Endothelial cell of umbilical vein (primary cell): ENCODE measurements at regions not wholly inside any gene's neighbourhood (a gene's known extent, or its start where the extent isn't known, plus 50 kb on each side); places are given as distances from the start of the nearest gene placed in this dataset.

Source experiments
- BruUV-seq: library from RNA; stranded (reverse); fragments of 400-500 nt; replicated peaks from 2 replicates; lab custom pipeline; 2021; lab: Mats Ljungman, UMichigan
- CTCF ChIA-PET: fragments of 300-600, 350-600 bp; sonication (Branson Sonifier 250); formaldehyde crosslinking; loops from one replicate; lab custom pipeline; 2021; ENCODE audit warnings: antibody characterized with exemption, inconsistent platforms; lab: Charles Lee
- POLR2A ChIA-PET: fragments of 300-600, 350-600 bp; sonication (Branson Sonifier 250); formaldehyde crosslinking; loops from one replicate; lab custom pipeline; 2021; ENCODE audit warnings: antibody characterized with exemption, inconsistent platforms; lab: Charles Lee
- DNase-seq: peaks from one replicate; pipeline ENCODE4 v3.0.0-alpha.2; 2011; ENCODE audit warnings: low read depth, low spot score
- FAIRE-seq: peaks from 2 replicates; lab custom pipeline; 2011; peaks lifted over from hg19 to GRCh38; lab: Jason Lieb, UNC
- H2AFZ ChIP-seq: 2 replicates; pipeline ENCODE4 v1.6.0; 2012; ENCODE audit warnings: low read depth, low read length, control low read depth, inconsistent platforms
- H3K27ac ChIP-seq: 2 replicates; pipeline ENCODE4 v1.5.1; 2011; ENCODE audit warnings: low read depth, mild to moderate bottlenecking, control low read depth, low read length, moderate library complexity; ENCODE audit not compliant: insufficient read depth
- H3K27me3 ChIP-seq, 2 experiments: 2 replicates each; pipeline versions ENCODE4 v1.6.0 to v1.6.1; 2011; ENCODE audit warnings: low read length in 2 of 2, mixed read lengths in 1 of 2; ENCODE audit not compliant: control insufficient read depth in 2 of 2, insufficient read depth in 2 of 2
- H3K36me3 ChIP-seq, 2 experiments: 2 replicates in 1 of 2; 3 replicates in 1 of 2; pipeline ENCODE4 v1.5.1; 2011; ENCODE audit warnings: low read length in 2 of 2, mild to moderate bottlenecking in 1 of 2, moderate library complexity in 1 of 2; ENCODE audit not compliant: control insufficient read depth in 2 of 2, insufficient read depth in 2 of 2; ENCODE audit errors: extremely low read depth in 1 of 2
- H3K4me1 ChIP-seq: 3 replicates; pipeline ENCODE4 v1.5.1; 2011; ENCODE audit warnings: mild to moderate bottlenecking, low read length; ENCODE audit not compliant: control insufficient read depth, insufficient read depth; ENCODE audit errors: extremely low read depth
- H3K4me2 ChIP-seq: 2 replicates; pipeline ENCODE4 v1.6.1; 2011; ENCODE audit warnings: low read length, control low read depth, mixed read lengths; ENCODE audit not compliant: insufficient read depth
- H3K4me3 ChIP-seq, 3 experiments: fragments of 200-600 bp in 1 of 3; sonication (generic), shearing (Covaris generic) in 1 of 3; replicated peaks in 1 of 3; 2 replicates each; pipeline ENCODE4 v1.5.1; 2011 to 2016; ENCODE audit warnings: control low read depth in 3 of 3, low read length in 3 of 3, mild to moderate bottlenecking in 2 of 3, inconsistent platforms in 1 of 3, low read depth in 1 of 3, moderate library complexity in 1 of 3; ENCODE audit not compliant: insufficient read depth in 1 of 3
- H3K79me2 ChIP-seq: 2 replicates; pipeline ENCODE4 v1.6.0; 2012; ENCODE audit warnings: low read length, inconsistent platforms; ENCODE audit not compliant: control insufficient read depth, insufficient read depth
- H3K9ac ChIP-seq: replicated peaks from 2 replicates; pipeline ENCODE3; 2011; ENCODE audit warnings: low read length, control low read depth; ENCODE audit not compliant: insufficient read depth; ENCODE audit errors: extremely low read depth
- H3K9me1 ChIP-seq: replicated peaks from 3 replicates; pipeline ENCODE4 v1.6.0; 2011; ENCODE audit warnings: mild to moderate bottlenecking, low read length; ENCODE audit not compliant: control insufficient read depth, insufficient read depth; ENCODE audit errors: extremely low read depth
- H3K9me3 ChIP-seq: replicated peaks from 2 replicates; pipeline ENCODE4 v1.5.1; 2012; ENCODE audit warnings: low read length, inconsistent platforms; ENCODE audit not compliant: control insufficient read depth, insufficient read depth
- H4K20me1 ChIP-seq: replicated peaks from 2 replicates; pipeline ENCODE3; 2011; ENCODE audit warnings: mild to moderate bottlenecking, low read length; ENCODE audit not compliant: control insufficient read depth, insufficient read depth; ENCODE audit errors: extremely low read depth
- CTCF ChIP-seq, 2 donors: IDR thresholded peaks; 1 replicate in 1 of 2; 2 replicates in 1 of 2; pipeline ENCODE4 v1.5.1; 2011; ENCODE audit warnings: low read length in 2 of 2, mild to moderate bottlenecking in 2 of 2, moderate library complexity in 2 of 2, control low read depth in 1 of 2, inconsistent platforms in 1 of 2, low read depth in 1 of 2; ENCODE audit not compliant: insufficient read depth in 1 of 2; ENCODE audit errors: extremely low read depth in 1 of 2
- EZH2 ChIP-seq: IDR thresholded peaks from 2 replicates; pipeline ENCODE4 v1.6.1; 2012; ENCODE audit warnings: borderline replicate concordance, low read depth, mild to moderate bottlenecking, moderate library complexity, low read length, inconsistent platforms; ENCODE audit not compliant: severe bottlenecking
- FOS ChIP-seq: IDR thresholded peaks from 2 replicates; pipeline ENCODE4 v1.6.1; 2011; ENCODE audit warnings: mild to moderate bottlenecking, low read length, moderate library complexity, borderline replicate concordance; ENCODE audit not compliant: insufficient read depth
- GATA2 ChIP-seq: IDR thresholded peaks from 2 replicates; pipeline ENCODE4 v1.7.0; 2011; ENCODE audit warnings: low read depth, mild to moderate bottlenecking, moderate library complexity, mixed read lengths, low read length; ENCODE audit not compliant: insufficient read length, insufficient read depth
- JUN ChIP-seq: IDR thresholded peaks from 2 replicates; pipeline ENCODE4 v1.6.1; 2011; ENCODE audit warnings: borderline replicate concordance, low read depth; ENCODE audit not compliant: insufficient read length, insufficient read depth
- MYC ChIP-seq: IDR thresholded peaks from one replicate; pipeline ENCODE4 v1.6.1; 2011; ENCODE audit warnings: mild to moderate bottlenecking, low read depth, low read length
- POLR2A ChIP-seq: IDR thresholded peaks from 2 replicates; pipeline ENCODE4 v1.6.1; 2012; ENCODE audit warnings: low read depth, mild to moderate bottlenecking, control low read depth, low read length
- POLR2AphosphoS5 ChIP-seq: IDR thresholded peaks from 2 replicates; pipeline ENCODE4 v1.6.1; 2012; ENCODE audit warnings: low read depth, mild to moderate bottlenecking, control low read depth, low read length, moderate library complexity; ENCODE audit not compliant: insufficient read depth
- dilution Hi-C: fragments of 300-500 bp; cut with MboI; formaldehyde crosslinking; loops from one replicate; pipeline ENCODE4 v1.15.0; 2019; ENCODE audit warnings: low sequenced_read_pairs; ENCODE audit not compliant: extremely low pct_ligation_motif_present
- intact Hi-C: fragments of 100-400 bp; cut with micrococcal nuclease; formaldehyde crosslinking; loops from one replicate; pipeline ENCODE4 v1.10.0; 2022
- TF ChIP-seq, protein P1 (sequence below): IDR thresholded peaks from 2 replicates; pipeline ENCODE4 v1.6.1; 2011; ENCODE audit not compliant: insufficient read depth, insufficient read length

GRCh38 chr2:49355611-49356010 is 201.3 kb upstream of the FSHR start:
- no peaks in the 10 kb centered on the region for H3K9me1 ChIP-seq
- H3K9me3 ChIP-seq, result peaks cover 1% of the 10 kb centered on the region
- intact Hi-C loops (no loop called here), dilution Hi-C loops (no loop called here)
- no peak overlapping the region for H3K4me2 ChIP-seq
- H3K4me3 ChIP-seq, result no peak overlapping the region
- no peaks in the 10 kb centered on the region for H3K79me2 ChIP-seq
- DNase-seq, result no peak
- POLR2A ChIA-PET, result no interaction called here
- no peak overlapping the region for H3K27ac ChIP-seq
- no peak for FAIRE-seq
- H2AFZ ChIP-seq, result no peak overlapping the region
- no peaks in the 10 kb centered on the region for H4K20me1 ChIP-seq
- CTCF ChIA-PET, result no interaction called here
- BruUV-seq, result no TSS peak
- no peaks in the 10 kb centered on the region for H3K4me1 ChIP-seq
- no peaks in the 10 kb centered on the region for H3K36me3 ChIP-seq
- TF ChIP-seq, protein P1, sequence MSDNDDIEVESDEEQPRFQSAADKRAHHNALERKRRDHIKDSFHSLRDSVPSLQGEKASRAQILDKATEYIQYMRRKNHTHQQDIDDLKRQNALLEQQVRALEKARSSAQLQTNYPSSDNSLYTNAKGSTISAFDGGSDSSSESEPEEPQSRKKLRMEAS, result no peak
- no peak for TF ChIP-seq POLR2AphosphoS5
- no peak for TF ChIP-seq FOS
- no peak overlapping the region for H3K9ac ChIP-seq
- H3K27me3 ChIP-seq, result no peaks in the 10 kb centered on the region

DNA sequence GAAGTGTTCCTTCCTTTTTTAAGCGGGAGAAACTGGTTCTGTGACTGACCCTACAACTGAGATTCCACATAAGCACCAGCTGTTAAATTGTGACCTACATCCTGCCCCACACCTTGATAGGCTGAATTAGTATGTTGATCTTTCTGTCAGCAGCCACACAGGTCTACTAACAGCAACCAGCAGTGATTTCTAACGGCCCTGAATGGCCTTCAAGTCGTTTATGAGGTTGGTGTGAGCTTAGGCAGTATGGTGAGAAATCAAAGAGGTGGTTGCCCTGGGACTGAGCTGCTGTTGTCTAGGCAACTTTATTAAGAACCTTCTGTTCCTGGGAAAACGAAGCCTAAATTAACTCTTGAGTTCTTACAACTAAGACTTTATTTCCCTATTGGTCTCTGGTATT is 197.2 kb upstream of the FSHR start:
- H2AFZ ChIP-seq, result no peak overlapping the region
- no peak for DNase-seq
- no peaks in the 10 kb centered on the region for H3K4me1 ChIP-seq
- H3K36me3 ChIP-seq, result no peaks in the 10 kb centered on the region
- TF ChIP-seq EZH2 (no peak), JUN (no peak), POLR2AphosphoS5 (no peak), POLR2A (no peak), CTCF (IDR thresholded peaks at IDR 0.05; ENCODE audit: extremely low read depth in 1 of 2, insufficient read depth in 1 of 2, low read depth in 1 of 2, low read length in 2 of 2) (no peak), FOS (no peak), MYC (no peak), GATA2 (no peak)
- TF ChIP-seq, protein P1, result no peak
- H3K4me3 ChIP-seq, result no peak overlapping the region
- peaks cover 1% of the 10 kb centered on the region for H3K9me3 ChIP-seq
- ChIA-PET CTCF (no interaction called here), POLR2A (no interaction called here)
- H3K27ac ChIP-seq, result no peak overlapping the region
- no peak for FAIRE-seq
- H3K4me2 ChIP-seq, result no peak overlapping the region
- H3K9me1 ChIP-seq, result no peaks in the 10 kb centered on the region
- H4K20me1 ChIP-seq, result no peaks in the 10 kb centered on the region
- intact Hi-C loops, result no loop called here
- H3K9ac ChIP-seq, result no peak overlapping the region
- no peaks in the 10 kb centered on the region for H3K27me3 ChIP-seq
- no TSS peak for BruUV-seq
- H3K79me2 ChIP-seq, result no peaks in the 10 kb centered on the region
- dilution Hi-C loops, result no loop called here
